Loucy (cell line): ENCODE measurements at regions not wholly inside any gene's neighbourhood (a gene's known extent, or its start where the extent isn't known, plus 50 kb on each side); places are given as distances from the start of the nearest gene placed in this dataset.

Experiments used
- H2AFZ ChIP-seq: fragments of 200-600 bp; sonication (generic); 2 replicates; pipeline ENCODE4 v1.6.0; 2016; ENCODE audit warnings: antibody characterized with exemption, mild to moderate bottlenecking, low read length, moderate library complexity
- H3F3A ChIP-seq: fragments of 200-600 bp; 2 replicates; pipeline ENCODE4 v1.6.0; 2016; ENCODE audit warnings: antibody characterized with exemption, low read depth, mild to moderate bottlenecking
- H3K27me3 ChIP-seq: fragments of 200-600 bp; sonication (generic); 2 replicates; pipeline ENCODE4 v1.6.1; 2014; ENCODE audit warnings: low read length, mild to moderate bottlenecking; ENCODE audit not compliant: insufficient read depth, poor library complexity, severe bottlenecking
- H3K36me3 ChIP-seq: fragments of 200-600 bp; sonication (generic); 2 replicates; pipeline ENCODE4 v1.6.1; 2016; ENCODE audit warnings: low read length; ENCODE audit not compliant: insufficient read depth
- H3K4me1 ChIP-seq: fragments of 200-600 bp; sonication (generic); 2 replicates; pipeline ENCODE4 v1.5.1; 2014; ENCODE audit warnings: low read length, mild to moderate bottlenecking; ENCODE audit not compliant: insufficient read depth, poor library complexity, severe bottlenecking
- H3K4me2 ChIP-seq: fragments of 200-600 bp; sonication (generic); 2 replicates; pipeline ENCODE4 v1.6.0; 2014; ENCODE audit warnings: antibody characterized with exemption, low read length, low read depth, mild to moderate bottlenecking; ENCODE audit not compliant: poor library complexity, severe bottlenecking
- H3K4me3 ChIP-seq: fragments of 200-600 bp; sonication (generic); 2 replicates; pipeline ENCODE4 v1.5.1; 2014; ENCODE audit warnings: low read length, mild to moderate bottlenecking, mixed read lengths; ENCODE audit not compliant: poor library complexity, severe bottlenecking
- H3K79me2 ChIP-seq: fragments of 200-600 bp; sonication (generic); 2 replicates; pipeline ENCODE4 v1.6.1; 2014; ENCODE audit warnings: low read length; ENCODE audit not compliant: insufficient read depth
- H3K9ac ChIP-seq: fragments of 200-600 bp; sonication (generic); 2 replicates; pipeline ENCODE4 v1.6.0; 2014; ENCODE audit warnings: mild to moderate bottlenecking, low read depth, low read length, moderate library complexity; ENCODE audit not compliant: poor library complexity, severe bottlenecking
- H3K9me2 ChIP-seq: fragments of 200-600 bp; sonication (generic); replicated peaks from 2 replicates; pipeline ENCODE4 v1.6.1; 2016; ENCODE audit warnings: low read depth, low read length, mixed read lengths
- H3K9me3 ChIP-seq: fragments of 200-600 bp; sonication (generic); 2 replicates; pipeline ENCODE4 v1.6.1; 2014; ENCODE audit warnings: mild to moderate bottlenecking, antibody characterized with exemption, low read length, low read depth; ENCODE audit not compliant: insufficient read depth
- H4K20me1 ChIP-seq: fragments of 200-600 bp; sonication (generic); 2 replicates; pipeline ENCODE4 v1.6.0; 2014; ENCODE audit warnings: antibody characterized with exemption, low read length, mild to moderate bottlenecking; ENCODE audit not compliant: insufficient read depth, poor library complexity, severe bottlenecking
- EZH2phosphoT487 ChIP-seq: fragments of 200-600 bp; IDR thresholded peaks from 2 replicates; pipeline ENCODE4 v1.6.1; 2018; ENCODE audit warnings: antibody characterized with exemption, mild to moderate bottlenecking, moderate library complexity, borderline replicate concordance
- TF ChIP-seq, protein P1 (sequence below): fragments of 200-600 bp; sonication (generic); conservative IDR thresholded peaks from 2 replicates; pipeline ENCODE4 v1.5.1; 2014; ENCODE audit warnings: mild to moderate bottlenecking, antibody characterized with exemption, low read length

DNA sequence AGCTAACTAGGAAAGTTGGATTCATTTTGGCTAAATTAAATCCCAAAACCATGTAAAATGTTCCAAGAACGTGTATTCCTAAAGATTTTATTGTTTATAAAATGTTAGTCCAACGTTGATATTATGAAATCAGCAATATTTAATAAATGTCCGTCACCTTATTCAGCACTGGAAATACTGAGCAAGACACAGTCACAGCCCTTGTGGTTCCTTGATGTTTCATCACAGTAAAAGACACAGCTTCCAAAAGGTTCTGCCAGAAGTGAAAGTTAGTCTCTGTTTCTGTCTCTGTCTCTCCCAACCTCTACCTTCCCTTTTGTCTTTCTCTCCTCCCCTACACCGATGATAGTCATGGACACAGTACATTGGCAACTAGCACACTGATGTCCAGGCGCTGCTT, 82.2 kb upstream of the BOC start:
- TF ChIP-seq, protein P1, sequence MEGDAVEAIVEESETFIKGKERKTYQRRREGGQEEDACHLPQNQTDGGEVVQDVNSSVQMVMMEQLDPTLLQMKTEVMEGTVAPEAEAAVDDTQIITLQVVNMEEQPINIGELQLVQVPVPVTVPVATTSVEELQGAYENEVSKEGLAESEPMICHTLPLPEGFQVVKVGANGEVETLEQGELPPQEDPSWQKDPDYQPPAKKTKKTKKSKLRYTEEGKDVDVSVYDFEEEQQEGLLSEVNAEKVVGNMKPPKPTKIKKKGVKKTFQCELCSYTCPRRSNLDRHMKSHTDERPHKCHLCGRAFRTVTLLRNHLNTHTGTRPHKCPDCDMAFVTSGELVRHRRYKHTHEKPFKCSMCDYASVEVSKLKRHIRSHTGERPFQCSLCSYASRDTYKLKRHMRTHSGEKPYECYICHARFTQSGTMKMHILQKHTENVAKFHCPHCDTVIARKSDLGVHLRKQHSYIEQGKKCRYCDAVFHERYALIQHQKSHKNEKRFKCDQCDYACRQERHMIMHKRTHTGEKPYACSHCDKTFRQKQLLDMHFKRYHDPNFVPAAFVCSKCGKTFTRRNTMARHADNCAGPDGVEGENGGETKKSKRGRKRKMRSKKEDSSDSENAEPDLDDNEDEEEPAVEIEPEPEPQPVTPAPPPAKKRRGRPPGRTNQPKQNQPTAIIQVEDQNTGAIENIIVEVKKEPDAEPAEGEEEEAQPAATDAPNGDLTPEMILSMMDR = no peak
- no peak for TF ChIP-seq EZH2phosphoT487
- H3K9ac ChIP-seq = no peak overlapping the region
- H3F3A ChIP-seq = no peaks in the 10 kb centered on the region

DNA sequence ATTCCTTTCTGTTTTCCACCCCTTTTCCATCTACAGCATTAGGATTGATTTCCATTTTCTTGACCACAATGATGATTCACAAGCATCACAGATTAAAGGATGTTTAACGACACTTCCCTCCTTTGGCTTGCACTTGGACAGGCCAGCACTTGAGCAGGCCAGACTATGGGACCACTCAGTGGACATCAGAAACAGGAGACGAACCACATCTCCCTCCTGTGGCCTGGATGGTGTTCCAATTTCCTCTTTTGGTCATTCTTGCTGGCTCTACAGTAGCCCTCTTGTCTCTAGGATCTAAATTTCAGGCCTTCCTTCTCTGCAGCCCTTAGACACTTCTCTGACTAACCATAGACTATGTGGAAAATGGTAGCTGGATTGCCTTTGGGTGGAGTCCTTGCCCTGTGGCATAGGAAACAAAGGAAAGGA, 78.8 kb upstream of the BOC start:
- Histone ChIP-seq H3K4me3 (no peak overlapping the region), H2AFZ (no peak overlapping the region), H3K79me2 (no peaks in the 10 kb centered on the region), H4K20me1 (no peaks in the 10 kb centered on the region), H3K4me2 (no peak overlapping the region), H3K4me1 (no peaks in the 10 kb centered on the region), H3K27me3 (no peaks in the 10 kb centered on the region), H3K9me2 (no peaks in the 10 kb centered on the region), H3K36me3 (no peaks in the 10 kb centered on the region), H3F3A (no peaks in the 10 kb centered on the region), H3K9ac (no peak overlapping the region), H3K9me3 (no peaks in the 10 kb centered on the region)
- TF ChIP-seq, protein P1 = no peak
- no peak for TF ChIP-seq EZH2phosphoT487

More for the DNA sequence above, 82.2 kb upstream of the BOC start:
- Histone ChIP-seq H3K9me2 (no peaks in the 10 kb centered on the region), H3K4me1 (no peaks in the 10 kb centered on the region), H3K36me3 (no peaks in the 10 kb centered on the region), H3K4me2 (no peak overlapping the region), H3K79me2 (no peaks in the 10 kb centered on the region), H3K9me3 (no peaks in the 10 kb centered on the region), H3K27me3 (no peaks in the 10 kb centered on the region), H3K4me3 (no peak overlapping the region), H2AFZ (no peak overlapping the region), H4K20me1 (no peaks in the 10 kb centered on the region)

DNA sequence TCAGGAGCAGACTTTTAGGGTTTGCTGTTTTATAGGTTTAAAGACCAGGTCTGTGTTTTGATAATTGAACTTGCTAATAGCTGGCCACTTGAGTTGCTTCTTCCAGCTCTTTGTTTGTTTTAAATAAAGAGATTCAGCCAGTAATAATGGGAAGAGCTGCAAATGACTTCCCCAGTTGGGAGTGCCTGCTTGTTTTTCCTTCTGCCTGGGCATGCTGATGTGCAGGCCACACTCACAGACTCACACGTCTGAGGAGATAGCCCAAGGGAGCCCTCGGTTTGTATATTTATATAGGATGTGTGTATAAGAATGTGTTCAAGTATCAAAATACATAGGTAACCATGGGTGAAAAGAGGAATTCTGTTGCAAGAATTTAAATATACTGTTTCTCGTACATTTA, 78.2 kb upstream of the BOC start:
- no peaks in the 10 kb centered on the region for H3K9me2 ChIP-seq
- no peaks in the 10 kb centered on the region for H3K36me3 ChIP-seq
- no peaks in the 10 kb centered on the region for H3K4me1 ChIP-seq
- H3K9me3 ChIP-seq = no peaks in the 10 kb centered on the region
- no peak overlapping the region for H3K4me3 ChIP-seq
- no peaks in the 10 kb centered on the region for H4K20me1 ChIP-seq
- no peaks in the 10 kb centered on the region for H3F3A ChIP-seq
- no peaks in the 10 kb centered on the region for H3K79me2 ChIP-seq
- TF ChIP-seq, protein P1 = no peak
- no peak for TF ChIP-seq EZH2phosphoT487
- H3K9ac ChIP-seq = no peak overlapping the region
- no peaks in the 10 kb centered on the region for H3K27me3 ChIP-seq
- H2AFZ ChIP-seq = no peak overlapping the region
- no peak overlapping the region for H3K4me2 ChIP-seq
